ENCODE measurements at regions not wholly inside any gene's neighbourhood (a gene's known extent, or its start where the extent isn't known, plus 50 kb on each side); places are given as distances from the start of the nearest gene placed in this dataset.

- no peaks in the 10 kb centered on the region for H3K9me3 ChIP-seq (ENCODE audit: control insufficient read depth in 1 of 2, low read length in 2 of 2)
- POLR2A ChIA-PET (ENCODE audit: partially characterized antibody): interaction anchor here (0.8 kb wide), 1 partner anchor 45 kb away, joined by 7 read pairs; no protein-coding TSS in a partner anchor
- H3K27ac Mint-ChIP-seq: no peak overlapping the region
- H3K27ac ChIP-seq (ENCODE audit: low read depth, low read length): no peak overlapping the region
- no peak for DNase-seq
- H3K4me3 Mint-ChIP-seq: no peak overlapping the region
- CTCF ChIA-PET (ENCODE audit: partially characterized antibody): no interaction called here
- no peaks in the 10 kb centered on the region for H3K27me3 ChIP-seq (ENCODE audit: insufficient read depth, low read length)
- peaks cover 11% of the 10 kb centered on the region for H3K4me1 ChIP-seq (ENCODE audit: insufficient read depth, low read length)
- H3K4me3 ChIP-seq (ENCODE audit: low read length in 2 of 2): no peak overlapping the region
- intact Hi-C loops (cut with micrococcal nuclease): no loop called here
- H3K27me3 Mint-ChIP-seq: no peaks in the 10 kb centered on the region
- H3K9me3 Mint-ChIP-seq: peaks cover 0 to 4% (median 0%) of the 10 kb centered on the region in 8 donors
- H3K4me1 Mint-ChIP-seq: peaks cover 5 to 9% (median 6%) of the 10 kb centered on the region in 4 donors
- no peaks in the 10 kb centered on the region for H3K36me3 ChIP-seq (ENCODE audit: insufficient read depth, low read length)
- H3K36me3 Mint-ChIP-seq: no peaks in the 10 kb centered on the region
Measured at GRCh38 chr15:95834028-95834804, 496.3 kb upstream of the NR2F2 start.

- ChIA-PET CTCF (ENCODE audit: partially characterized antibody) (no interaction called here), POLR2A (ENCODE audit: partially characterized antibody) (no interaction called here)
- H3K4me1 Mint-ChIP-seq: peaks cover 16 to 28% (median 19%) of the 10 kb centered on the region in 4 donors
- no peak overlapping the region for H3K4me3 ChIP-seq (ENCODE audit: low read length in 2 of 2)
- intact Hi-C loops (cut with micrococcal nuclease): no loop called here
- H3K27ac ChIP-seq (ENCODE audit: low read depth, low read length): no peak overlapping the region
- H3K36me3 ChIP-seq (ENCODE audit: insufficient read depth, low read length): no peaks in the 10 kb centered on the region
- H3K27ac Mint-ChIP-seq: no peak overlapping the region
- peaks cover 0 to 4% (median under 1%) of the 10 kb centered on the region in 8 donors for H3K9me3 Mint-ChIP-seq
- DNase-seq: no peak
- no peaks in the 10 kb centered on the region for H3K27me3 Mint-ChIP-seq
- H3K36me3 Mint-ChIP-seq: no peaks in the 10 kb centered on the region
- no peak overlapping the region for H3K4me3 Mint-ChIP-seq
- peaks cover 27% of the 10 kb centered on the region for H3K4me1 ChIP-seq (ENCODE audit: insufficient read depth, low read length)
- H3K27me3 ChIP-seq (ENCODE audit: insufficient read depth, low read length): no peaks in the 10 kb centered on the region
- no peaks in the 10 kb centered on the region for H3K9me3 ChIP-seq (ENCODE audit: control insufficient read depth in 1 of 2, low read length in 2 of 2)
Measured at GRCh38 chr15:95836536-95836935, 494.0 kb upstream of the NR2F2 start.

GRCh38 chr15:95837341-95838004 lies 493.0 kb upstream of the NR2F2 start:
- Histone ChIP-seq H3K4me1 (ENCODE audit: insufficient read depth, low read length) (peaks cover 27% of the 10 kb centered on the region), H3K36me3 (ENCODE audit: insufficient read depth, low read length) (no peaks in the 10 kb centered on the region), H3K27me3 (ENCODE audit: insufficient read depth, low read length) (no peaks in the 10 kb centered on the region), H3K27ac (ENCODE audit: low read depth, low read length) (no peak overlapping the region), H3K4me3 (ENCODE audit: low read length in 2 of 2) (no peak overlapping the region), H3K9me3 (ENCODE audit: control insufficient read depth in 1 of 2, low read length in 2 of 2) (no peaks in the 10 kb centered on the region)
- DNase-seq: no peak
- Mint-ChIP-seq H3K4me3 (no peak overlapping the region), H3K36me3 (no peaks in the 10 kb centered on the region), H3K9me3 (peaks cover 0 to 4% (median under 1%) of the 10 kb centered on the region in 8 donors), H3K27me3 (no peaks in the 10 kb centered on the region), H3K27ac (no peak overlapping the region), H3K4me1 (peaks cover 16 to 28% (median 19%) of the 10 kb centered on the region in 4 donors)
- intact Hi-C loops (cut with micrococcal nuclease): no loop called here
- POLR2A ChIA-PET (ENCODE audit: partially characterized antibody): no interaction called here
- CTCF ChIA-PET (ENCODE audit: partially characterized antibody): interaction anchor here (1.3 kb wide), 1 partner anchor 104 kb away, joined by 4 read pairs; no protein-coding TSS in a partner anchor

DNA sequence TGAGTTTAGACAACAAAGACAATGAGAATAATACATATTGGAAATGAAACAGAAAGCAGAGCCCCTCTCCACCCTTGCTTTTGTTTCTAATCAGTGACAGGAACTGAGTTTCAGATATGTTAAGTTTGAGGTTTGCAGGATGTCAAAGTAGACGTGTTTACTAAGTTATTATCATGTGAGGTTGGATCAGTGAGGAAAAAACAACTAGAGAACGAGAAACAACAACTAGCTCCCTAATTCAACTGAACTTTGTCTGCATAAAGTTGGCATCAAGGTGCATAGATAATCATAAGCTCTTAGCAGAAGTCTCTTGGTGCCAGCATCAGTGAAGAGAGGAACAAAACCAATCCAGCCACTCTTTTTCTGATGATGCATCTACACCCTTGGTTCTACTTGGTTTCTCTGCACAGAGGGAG lies 491.1 kb upstream of the NR2F2 start:
- Histone ChIP-seq H3K4me1 (ENCODE audit: insufficient read depth, low read length) (peaks cover 27% of the 10 kb centered on the region), H3K27me3 (ENCODE audit: insufficient read depth, low read length) (no peaks in the 10 kb centered on the region), H3K27ac (ENCODE audit: low read depth, low read length) (no peak overlapping the region), H3K4me3 (ENCODE audit: low read length in 2 of 2) (no peak overlapping the region), H3K36me3 (ENCODE audit: insufficient read depth, low read length) (no peaks in the 10 kb centered on the region), H3K9me3 (ENCODE audit: control insufficient read depth in 1 of 2, low read length in 2 of 2) (no peaks in the 10 kb centered on the region)
- Mint-ChIP-seq H3K36me3 (no peaks in the 10 kb centered on the region), H3K4me3 (peak overlapping the region; percentile 32 to 76 (median 57)), H3K27me3 (no peaks in the 10 kb centered on the region), H3K27ac (peak overlapping the region; percentile 45 to 89 (median 85)), H3K9me3 (peaks cover 0 to 6% (median 0%) of the 10 kb centered on the region in 8 donors), H3K4me1 (peaks cover 18 to 37% (median 25%) of the 10 kb centered on the region in 4 donors)
- intact Hi-C loops (cut with micrococcal nuclease): no loop called here
- CTCF ChIA-PET (ENCODE audit: partially characterized antibody): no interaction called here
- POLR2A ChIA-PET (ENCODE audit: partially characterized antibody): interaction anchor here (0.9 kb wide), 1 partner anchor 30 kb away, joined by 3 read pairs; no protein-coding TSS in a partner anchor
- peak in 4 of 5 donors; percentile 16 to 47 (median 26) for DNase-seq

DNA sequence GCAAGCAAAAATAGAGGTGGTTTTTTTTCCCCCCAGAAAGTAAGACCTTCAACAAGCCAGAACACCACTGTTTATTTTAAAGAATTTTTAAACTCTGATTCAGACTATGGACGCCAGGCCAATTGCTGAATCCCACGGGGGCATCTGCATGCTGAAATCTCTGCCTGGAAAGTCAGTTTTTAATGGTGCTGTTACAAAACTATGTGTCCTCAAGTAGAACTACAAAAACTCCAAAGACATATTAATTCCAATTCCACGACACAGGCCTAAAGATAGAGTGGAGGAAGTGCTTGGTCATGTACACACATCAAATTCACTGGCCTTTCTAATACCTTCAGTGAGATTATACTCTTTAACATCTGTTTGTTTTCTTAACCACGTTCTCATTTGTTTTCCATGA lies 490.5 kb upstream of the NR2F2 start:
- no peaks in the 10 kb centered on the region for H3K9me3 ChIP-seq (ENCODE audit: control insufficient read depth in 1 of 2, low read length in 2 of 2)
- peaks cover 27% of the 10 kb centered on the region for H3K4me1 ChIP-seq (ENCODE audit: insufficient read depth, low read length)
- H3K27ac ChIP-seq (ENCODE audit: low read depth, low read length): no peak overlapping the region
- no peaks in the 10 kb centered on the region for H3K36me3 Mint-ChIP-seq
- no peak overlapping the region for H3K4me3 ChIP-seq (ENCODE audit: low read length in 2 of 2)
- H3K4me1 Mint-ChIP-seq: peaks cover 18 to 37% (median 25%) of the 10 kb centered on the region in 4 donors
- no peaks in the 10 kb centered on the region for H3K27me3 ChIP-seq (ENCODE audit: insufficient read depth, low read length)
- no peaks in the 10 kb centered on the region for H3K36me3 ChIP-seq (ENCODE audit: insufficient read depth, low read length)
- DNase-seq: no peak
- no peaks in the 10 kb centered on the region for H3K27me3 Mint-ChIP-seq
- ChIA-PET POLR2A (ENCODE audit: partially characterized antibody) (interaction anchor here (0.9 kb wide), 1 partner anchor 29 kb away, joined by 3 read pairs; no protein-coding TSS in a partner anchor), CTCF (ENCODE audit: partially characterized antibody) (no interaction called here)
- intact Hi-C loops (cut with micrococcal nuclease): no loop called here
- peak overlapping the region in 6 of 7 donors; percentile 45 to 88 (median 84) for H3K27ac Mint-ChIP-seq
- H3K9me3 Mint-ChIP-seq: peaks cover 0 to 6% (median 0%) of the 10 kb centered on the region in 8 donors
- peak overlapping the region in 4 of 8 donors; percentile 17 to 55 (median 43) for H3K4me3 Mint-ChIP-seq

DNA sequence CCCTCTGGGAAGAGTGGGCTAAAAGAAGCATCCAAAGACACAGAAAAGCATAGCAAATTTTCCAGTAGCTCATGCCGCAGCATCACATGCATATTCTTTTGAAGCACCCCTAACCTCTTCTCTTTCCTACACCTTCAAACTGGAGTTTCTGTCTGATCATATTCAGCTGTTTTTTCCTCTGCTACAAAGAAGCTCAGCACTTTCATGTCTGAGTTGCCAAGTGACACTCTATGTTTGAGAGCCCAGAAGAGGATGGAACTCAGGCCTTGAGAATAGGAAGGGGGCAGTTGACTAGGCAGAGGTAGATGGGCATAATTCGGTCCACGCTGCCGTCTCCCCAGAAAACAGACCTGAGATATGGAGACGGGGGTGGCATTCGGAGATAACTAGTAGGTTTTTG lies 489.6 kb upstream of the NR2F2 start:
- DNase-seq: no peak
- H3K27me3 Mint-ChIP-seq: no peaks in the 10 kb centered on the region
- intact Hi-C loops (cut with micrococcal nuclease): no loop called here
- peaks cover 0 to 6% (median under 1%) of the 10 kb centered on the region in 8 donors for H3K9me3 Mint-ChIP-seq
- Histone ChIP-seq H3K4me1 (ENCODE audit: insufficient read depth, low read length) (peaks cover 27% of the 10 kb centered on the region), H3K27me3 (ENCODE audit: insufficient read depth, low read length) (no peaks in the 10 kb centered on the region), H3K9me3 (ENCODE audit: control insufficient read depth in 1 of 2, low read length in 2 of 2) (no peaks in the 10 kb centered on the region), H3K27ac (ENCODE audit: low read depth, low read length) (no peak overlapping the region), H3K36me3 (ENCODE audit: insufficient read depth, low read length) (no peaks in the 10 kb centered on the region), H3K4me3 (ENCODE audit: low read length in 2 of 2) (no peak overlapping the region)
- POLR2A ChIA-PET (ENCODE audit: partially characterized antibody): no interaction called here
- no peaks in the 10 kb centered on the region for H3K36me3 Mint-ChIP-seq
- CTCF ChIA-PET (ENCODE audit: partially characterized antibody): interaction anchor here (0.7 kb wide), 1 partner anchor 12 kb away, joined by 3 read pairs; no protein-coding TSS in a partner anchor
- no peak overlapping the region for H3K4me3 Mint-ChIP-seq
- H3K4me1 Mint-ChIP-seq: peaks cover 18 to 37% (median 26%) of the 10 kb centered on the region in 4 donors
- H3K27ac Mint-ChIP-seq: peak overlapping the region in 6 of 7 donors; percentile 27 to 88 (median 62)

- H3K27ac Mint-ChIP-seq: peak overlapping the region in 1 of 7 donors; percentile 89
Measured at GRCh38 chr15:95842576-95842975, 487.9 kb upstream of the NR2F2 start.

More at GRCh38 chr15:95842576-95842975, 487.9 kb upstream of the NR2F2 start:
- no peak for DNase-seq
- Histone ChIP-seq H3K4me3 (ENCODE audit: low read length in 2 of 2) (no peak overlapping the region), H3K9me3 (ENCODE audit: control insufficient read depth in 1 of 2, low read length in 2 of 2) (no peaks in the 10 kb centered on the region), H3K4me1 (ENCODE audit: insufficient read depth, low read length) (peaks cover 27% of the 10 kb centered on the region), H3K27me3 (ENCODE audit: insufficient read depth, low read length) (no peaks in the 10 kb centered on the region), H3K36me3 (ENCODE audit: insufficient read depth, low read length) (no peaks in the 10 kb centered on the region), H3K27ac (ENCODE audit: low read depth, low read length) (no peak overlapping the region)
- H3K4me1 Mint-ChIP-seq: peaks cover 18 to 37% (median 26%) of the 10 kb centered on the region in 4 donors
- no peaks in the 10 kb centered on the region for H3K27me3 Mint-ChIP-seq
- no peak overlapping the region for H3K4me3 Mint-ChIP-seq
- peaks cover 0 to 6% (median under 1%) of the 10 kb centered on the region in 8 donors for H3K9me3 Mint-ChIP-seq
- ChIA-PET POLR2A (ENCODE audit: partially characterized antibody) (no interaction called here), CTCF (ENCODE audit: partially characterized antibody) (no interaction called here)
- intact Hi-C loops (cut with micrococcal nuclease): no loop called here
- H3K36me3 Mint-ChIP-seq: no peaks in the 10 kb centered on the region

Measured in CD4-positive, alpha-beta memory T cell (primary cell).